ENCODE measurements at regions not wholly inside any gene's neighbourhood (a gene's known extent, or its start where the extent isn't known, plus 50 kb on each side); places are given as distances from the start of the nearest gene placed in this dataset.
A peak's percentile ranks its signal among the peaks of the same experiment; 100 is the strongest.

DNA sequence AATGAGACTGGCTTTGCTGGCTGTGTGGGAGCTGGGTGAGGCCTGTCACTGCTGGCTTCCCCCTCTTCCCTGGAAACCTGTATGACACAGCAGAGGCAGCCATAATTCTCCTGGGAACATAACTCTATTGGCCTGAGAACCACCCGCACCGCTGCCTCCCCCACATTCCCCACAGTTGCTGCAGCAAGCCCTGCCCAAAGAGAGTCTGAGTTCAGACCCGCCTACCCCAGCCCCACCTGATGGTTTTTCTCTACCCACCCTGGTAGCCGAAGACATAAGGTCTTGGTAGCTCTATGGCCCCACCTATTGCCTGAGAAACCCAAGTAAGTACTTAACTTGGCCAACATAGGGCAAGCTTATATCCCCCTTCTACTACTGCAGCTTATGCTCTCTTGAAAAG lies 174.8 kb downstream of the C11orf91 start:
- DNase-seq (ENCODE audit: low spot score) = no peak

- no peak for DNase-seq (ENCODE audit: low spot score)
Measured at GRCh38 chr11:33521384-33521783, 179.2 kb downstream of the C11orf91 start.

DNA sequence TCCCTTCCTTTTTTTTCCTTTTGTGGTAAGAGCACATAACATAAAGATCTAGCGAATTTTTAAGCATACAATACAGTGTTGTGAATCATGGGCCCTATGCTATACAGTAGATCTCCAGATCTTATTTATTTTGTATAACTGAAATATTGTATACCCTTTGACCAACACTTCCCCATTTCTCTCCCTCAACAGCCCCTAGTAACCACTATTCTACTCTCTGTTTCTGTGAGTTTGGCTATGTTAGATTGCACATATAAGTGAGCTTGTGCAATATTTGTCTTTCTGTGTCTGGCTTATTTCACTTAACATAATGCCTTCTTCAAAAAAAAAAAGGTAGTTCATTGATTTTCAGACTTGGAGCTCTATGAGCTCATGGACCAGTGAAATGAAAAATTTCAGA lies 180.5 kb downstream of the C11orf91 start:
- no peak for DNase-seq (ENCODE audit: low spot score)

DNA sequence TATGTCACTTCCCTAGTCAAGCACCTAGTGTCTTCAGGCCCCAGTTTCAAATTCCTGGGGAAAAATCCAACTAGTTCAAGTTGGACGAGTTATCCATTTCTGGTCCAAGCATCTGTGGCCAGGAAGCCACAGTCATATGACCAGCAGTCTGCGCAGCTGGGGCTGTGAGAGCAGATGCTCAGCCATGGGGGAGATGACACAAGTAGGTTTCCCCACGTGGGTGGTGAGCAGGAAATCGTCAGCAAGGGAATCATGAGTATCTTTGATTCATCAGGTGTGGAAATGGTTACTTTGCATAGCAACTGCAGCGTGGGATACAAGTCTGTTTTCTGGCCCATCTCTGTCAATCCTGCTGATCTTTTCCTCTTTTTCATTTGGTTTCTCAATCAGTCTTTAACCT lies 185.3 kb downstream of the C11orf91 start:
- no peak for DNase-seq (ENCODE audit: low spot score)

GRCh38 chr11:33514079-33514925 lies 186.3 kb downstream of the C11orf91 start:
- no peak for DNase-seq (ENCODE audit: low spot score)

GRCh38 chr11:33509632-33510031 lies 191.0 kb downstream of the C11orf91 start:
- no peak for DNase-seq (ENCODE audit: low spot score)

- DNase-seq (ENCODE audit: low spot score) = peak; percentile 30
Measured at GRCh38 chr11:33507967-33508366, 192.7 kb downstream of the C11orf91 start.

DNA sequence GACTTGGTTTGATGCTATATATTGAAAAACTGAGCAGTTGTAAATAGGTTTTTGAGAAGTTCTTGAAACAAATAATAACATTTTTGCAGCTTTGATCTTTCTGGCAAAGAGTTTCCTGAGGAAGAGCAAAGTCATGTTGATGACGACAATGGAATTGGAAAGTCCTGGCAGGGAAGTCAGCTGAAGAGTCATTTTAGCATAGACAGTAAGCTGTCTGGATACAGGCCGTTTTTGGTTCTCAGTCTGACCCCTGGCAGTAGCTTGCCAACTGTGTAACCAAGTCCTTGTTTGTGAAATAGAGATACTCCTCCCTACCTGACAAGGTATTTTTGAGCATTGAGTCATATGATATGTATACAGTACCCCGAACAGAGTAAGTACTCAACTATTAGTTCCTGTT lies 193.3 kb downstream of the C11orf91 start:
- DNase-seq (ENCODE audit: low spot score) = no peak

GRCh38 chr11:33505093-33505492 lies 195.5 kb downstream of the C11orf91 start:
- DNase-seq (ENCODE audit: low spot score) = no peak

- no peak for DNase-seq (ENCODE audit: low spot score)
Measured at GRCh38 chr11:33500861-33501479, 199.7 kb downstream of the C11orf91 start.

DNA sequence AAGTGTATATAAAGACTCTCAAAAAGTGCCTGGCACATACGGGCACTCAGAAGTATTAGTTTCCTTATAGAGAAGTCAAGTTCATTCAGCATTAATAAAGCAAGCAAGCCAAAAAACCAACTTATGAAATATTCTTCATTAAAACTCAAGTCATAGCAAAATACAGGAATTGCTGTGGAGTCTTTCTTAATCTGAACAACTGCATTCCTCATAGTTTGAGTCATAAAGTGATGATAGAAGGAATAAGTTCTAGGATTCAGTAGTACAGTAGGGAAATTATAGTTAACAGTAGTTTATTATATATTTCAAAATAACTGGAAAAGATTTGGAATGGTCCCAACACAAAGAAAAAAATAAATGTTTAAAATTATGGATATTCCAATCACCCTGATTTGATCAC lies 200.3 kb downstream of the C11orf91 start:
- no peak for DNase-seq (ENCODE audit: low spot score)

GRCh38 chr11:33492596-33492995 lies 208.0 kb downstream of the C11orf91 start:
- no peak for DNase-seq (ENCODE audit: low spot score)

- DNase-seq (ENCODE audit: low spot score) = no peak
Measured at GRCh38 chr11:33490842-33491370, 209.7 kb downstream of the C11orf91 start.

DNA sequence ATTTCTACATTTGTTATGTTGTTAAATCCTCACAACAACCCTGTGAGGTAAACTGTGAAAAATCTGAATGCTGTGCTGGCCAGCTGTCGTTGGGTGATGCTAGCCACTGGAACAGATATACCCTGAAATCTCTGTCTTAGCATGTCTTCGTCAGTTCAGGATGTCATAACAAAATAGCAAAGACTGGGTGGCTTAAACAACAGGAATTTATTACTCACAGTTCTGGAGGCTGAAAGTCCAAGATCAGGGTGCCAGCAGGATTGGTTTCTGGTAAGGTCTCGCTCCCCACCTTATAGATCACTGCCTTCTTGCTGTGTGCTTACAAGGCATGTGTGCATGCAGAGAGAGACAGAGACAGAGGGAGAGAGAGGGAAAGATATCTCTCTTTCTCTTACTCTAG lies 211.7 kb downstream of the C11orf91 start:
- DNase-seq (ENCODE audit: low spot score) = no peak

GRCh38 chr11:33480626-33481025 lies 220.0 kb downstream of the C11orf91 start:
- DNase-seq (ENCODE audit: low spot score) = no peak

- no peak for DNase-seq (ENCODE audit: low spot score)
Measured at GRCh38 chr11:33479231-33479630, 221.4 kb downstream of the C11orf91 start.

DNA sequence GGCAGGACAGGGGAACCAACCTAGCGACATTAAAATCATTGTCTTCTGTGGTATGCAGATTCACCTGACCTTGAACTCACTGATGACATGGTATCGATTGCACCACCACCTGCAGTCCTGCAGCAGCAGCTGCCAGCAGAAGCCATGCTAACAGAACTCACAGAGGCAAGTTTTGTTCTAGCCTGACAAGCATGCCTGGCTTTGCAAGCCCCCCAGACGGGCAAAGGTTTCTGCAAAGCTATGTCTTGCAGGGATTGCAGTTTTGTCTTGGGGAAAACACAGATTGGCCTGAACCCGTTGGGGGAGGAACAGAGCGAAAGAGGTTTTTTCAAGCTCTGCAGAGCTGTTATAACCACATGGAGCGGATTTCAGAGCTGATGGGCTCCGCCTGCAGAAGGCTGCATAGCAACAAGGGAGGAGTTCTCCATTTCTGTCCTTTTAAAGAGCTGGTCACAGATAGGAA lies 221.0 kb downstream of the HIPK3 start:
- no peak for DNase-seq (ENCODE audit: low spot score)

DNA sequence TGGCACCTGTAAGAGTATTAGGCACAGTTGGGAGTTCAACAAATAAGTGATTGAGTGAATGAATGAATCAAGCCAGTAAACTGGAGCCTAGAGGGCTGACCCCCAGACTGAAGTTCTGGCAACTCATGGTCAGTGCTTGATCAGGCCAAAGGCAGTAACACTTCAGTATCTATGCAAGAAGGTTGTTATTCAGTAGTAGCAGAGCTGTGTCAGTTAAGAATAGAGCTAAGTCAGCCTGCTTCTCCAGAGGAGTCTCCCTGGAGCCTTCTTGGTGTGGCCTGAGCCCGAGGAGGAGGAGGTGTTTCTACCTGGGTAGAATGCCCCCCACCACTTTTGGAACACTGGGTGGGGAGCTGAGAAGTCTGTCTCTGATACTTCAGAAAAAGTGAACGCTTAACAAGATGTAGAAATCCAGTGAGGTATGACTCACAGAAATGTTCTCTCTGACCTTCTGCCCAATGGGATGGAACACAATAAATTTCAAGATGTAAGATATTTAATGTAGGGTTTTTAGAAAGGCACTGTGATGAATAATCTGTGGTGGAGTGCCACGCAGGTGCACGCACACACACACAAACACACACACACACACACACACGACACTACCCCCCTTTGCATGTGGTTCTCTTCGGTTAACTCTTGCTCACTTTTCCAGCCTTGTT lies 219.9 kb downstream of the HIPK3 start:
- DNase-seq (ENCODE audit: low spot score) = no peak

DNA sequence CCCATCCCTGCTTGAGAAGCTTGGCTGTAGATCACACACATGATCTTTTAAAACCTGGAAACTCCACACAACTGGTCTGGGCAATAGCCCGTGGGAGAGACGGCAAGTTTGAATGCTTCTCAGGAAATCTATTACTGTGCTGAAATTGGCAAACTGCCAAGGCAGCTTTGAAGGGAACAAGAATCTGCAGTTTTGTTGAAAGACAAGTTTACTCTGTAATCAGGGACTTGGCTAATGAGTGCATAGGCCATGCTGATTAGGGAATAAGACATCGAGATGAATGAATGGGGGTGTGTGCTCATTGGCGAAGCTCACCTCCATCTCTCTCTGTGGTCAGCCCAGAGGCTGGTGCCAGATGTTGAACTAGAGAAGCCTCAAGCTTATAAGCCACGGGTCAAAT lies 218.8 kb downstream of the HIPK3 start:
- DNase-seq (ENCODE audit: low spot score) = no peak

GRCh38 chr11:33474866-33475265 lies 217.7 kb downstream of the HIPK3 start:
- DNase-seq (ENCODE audit: low spot score) = no peak

DNA sequence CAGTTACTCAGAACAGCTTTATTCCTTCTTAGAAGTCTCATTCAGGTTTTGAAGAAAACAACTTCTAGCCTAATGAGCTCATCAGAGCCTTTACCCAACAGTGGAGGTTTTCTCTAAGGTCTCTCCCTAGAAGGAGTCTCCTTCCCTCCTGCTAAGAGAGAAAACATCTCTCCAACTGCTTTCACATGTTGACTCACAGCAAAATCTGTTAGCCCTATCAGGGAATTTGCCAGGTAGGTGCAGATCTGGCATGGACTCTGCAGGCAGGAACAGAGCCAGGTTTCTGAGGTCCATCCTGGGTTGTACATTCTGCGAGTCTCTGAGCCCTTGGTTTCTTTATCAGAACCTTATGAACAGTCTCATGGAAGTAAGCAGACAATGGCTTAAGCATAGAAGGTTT lies 214.4 kb downstream of the HIPK3 start:
- DNase-seq (ENCODE audit: low spot score) = no peak

DNA sequence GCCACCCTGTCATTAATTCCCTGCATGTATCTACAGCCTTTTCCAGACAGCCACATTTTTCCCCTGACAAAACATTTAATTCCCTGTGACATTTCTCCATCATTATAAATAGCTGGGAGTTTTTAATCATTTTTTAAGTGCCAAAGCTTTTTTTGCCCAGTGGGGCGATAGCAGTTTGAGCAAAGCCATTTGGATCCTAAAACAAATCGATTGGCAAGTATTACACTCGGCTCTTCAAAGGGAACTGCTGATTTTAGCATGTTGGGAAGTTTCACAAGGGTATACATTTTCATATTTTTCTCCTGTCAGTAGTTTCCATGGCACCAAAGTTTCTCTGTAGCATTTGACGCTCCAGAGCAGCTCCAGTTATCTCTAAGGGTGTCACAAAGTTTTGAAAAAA lies 210.8 kb downstream of the HIPK3 start:
- DNase-seq (ENCODE audit: low spot score) = no peak

- no peak for DNase-seq (ENCODE audit: low spot score)
Measured at GRCh38 chr11:33463059-33463458, 205.9 kb downstream of the HIPK3 start.
